ENCODE measurements at regions not wholly inside any gene's neighbourhood (a gene's known extent, or its start where the extent isn't known, plus 50 kb on each side); places are given as distances from the start of the nearest gene placed in this dataset.

DNA sequence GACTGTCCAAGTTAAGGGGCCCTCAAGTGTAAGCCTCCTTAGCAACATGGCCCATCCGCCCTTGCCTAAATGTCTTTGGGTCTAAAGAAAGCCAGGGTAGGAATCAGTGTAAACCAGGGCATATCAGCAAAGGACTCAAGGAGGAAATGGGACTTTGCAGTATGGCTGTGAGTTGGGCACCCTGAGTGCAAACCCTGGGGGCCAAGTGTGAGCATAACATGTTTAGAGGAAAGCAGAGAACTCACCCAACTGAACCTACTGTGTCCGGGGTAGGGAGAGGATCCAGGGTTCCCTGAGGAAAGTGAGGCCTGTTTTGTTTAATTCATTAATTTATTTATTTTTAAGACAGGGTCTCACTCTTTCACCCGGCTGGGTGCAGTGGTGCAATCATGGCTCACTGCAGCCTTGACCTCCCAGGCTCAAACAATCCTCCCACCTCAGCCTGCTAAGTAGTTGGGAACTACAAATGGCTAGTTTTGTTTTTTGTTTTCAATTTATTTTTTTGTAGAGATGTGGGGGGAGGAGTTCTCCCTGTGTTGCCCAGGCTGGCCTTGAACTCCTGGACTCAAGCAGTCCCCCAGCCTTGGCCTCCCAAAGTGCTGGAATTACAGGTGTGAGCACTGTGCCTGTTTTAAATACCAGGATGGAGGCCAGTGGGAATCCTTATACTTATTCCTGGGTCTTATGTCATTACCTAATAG is 51.0 kb upstream of the ACTR3 start:
- no peaks in the 10 kb centered on the region for H3K9me3 ChIP-seq
- no peaks in the 10 kb centered on the region for H3K36me3 ChIP-seq
- ATAC-seq (no peak), DNase-seq (no peak)
- H3K4me1 ChIP-seq: no peaks in the 10 kb centered on the region
- no peak overlapping the region for H3K4me3 ChIP-seq
- no peak overlapping the region for H3K27ac ChIP-seq
- H3K27me3 ChIP-seq (ENCODE audit: low read depth): no peaks in the 10 kb centered on the region
- intact Hi-C loops (cut with DNase I): no loop called here
- TF ChIP-seq, protein P1, sequence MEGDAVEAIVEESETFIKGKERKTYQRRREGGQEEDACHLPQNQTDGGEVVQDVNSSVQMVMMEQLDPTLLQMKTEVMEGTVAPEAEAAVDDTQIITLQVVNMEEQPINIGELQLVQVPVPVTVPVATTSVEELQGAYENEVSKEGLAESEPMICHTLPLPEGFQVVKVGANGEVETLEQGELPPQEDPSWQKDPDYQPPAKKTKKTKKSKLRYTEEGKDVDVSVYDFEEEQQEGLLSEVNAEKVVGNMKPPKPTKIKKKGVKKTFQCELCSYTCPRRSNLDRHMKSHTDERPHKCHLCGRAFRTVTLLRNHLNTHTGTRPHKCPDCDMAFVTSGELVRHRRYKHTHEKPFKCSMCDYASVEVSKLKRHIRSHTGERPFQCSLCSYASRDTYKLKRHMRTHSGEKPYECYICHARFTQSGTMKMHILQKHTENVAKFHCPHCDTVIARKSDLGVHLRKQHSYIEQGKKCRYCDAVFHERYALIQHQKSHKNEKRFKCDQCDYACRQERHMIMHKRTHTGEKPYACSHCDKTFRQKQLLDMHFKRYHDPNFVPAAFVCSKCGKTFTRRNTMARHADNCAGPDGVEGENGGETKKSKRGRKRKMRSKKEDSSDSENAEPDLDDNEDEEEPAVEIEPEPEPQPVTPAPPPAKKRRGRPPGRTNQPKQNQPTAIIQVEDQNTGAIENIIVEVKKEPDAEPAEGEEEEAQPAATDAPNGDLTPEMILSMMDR (IDR thresholded peaks at IDR 0.05): no peak

DNA sequence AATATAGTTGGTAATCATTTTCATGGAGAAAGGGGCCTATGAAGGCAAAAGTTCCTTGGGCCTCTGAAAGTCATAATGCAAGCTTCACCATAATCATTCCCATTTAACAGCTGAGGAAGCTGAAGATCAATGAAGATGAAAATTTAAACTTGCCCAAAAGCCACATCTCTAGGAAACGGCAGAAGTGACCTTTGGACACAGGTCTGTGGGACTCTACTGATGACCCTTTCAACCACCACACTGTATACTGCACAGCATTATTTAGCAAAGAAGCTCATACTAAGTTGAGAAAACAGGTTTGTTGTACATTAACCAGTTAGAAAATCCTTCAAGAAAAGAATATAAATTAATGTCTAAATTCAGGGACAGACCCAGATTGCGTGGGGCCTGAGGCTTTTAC is 51.6 kb upstream of the ACTR3 start:
- ATAC-seq: no peak
- TF ChIP-seq, protein P1 (IDR thresholded peaks at IDR 0.05): no peak
- H3K27ac ChIP-seq: no peak overlapping the region
- no peaks in the 10 kb centered on the region for H3K9me3 ChIP-seq
- H3K36me3 ChIP-seq: no peaks in the 10 kb centered on the region
- H3K27me3 ChIP-seq (ENCODE audit: low read depth): no peaks in the 10 kb centered on the region
- DNase-seq: no peak
- no peak overlapping the region for H3K4me3 ChIP-seq
- intact Hi-C loops (cut with DNase I): no loop called here
- no peaks in the 10 kb centered on the region for H3K4me1 ChIP-seq

DNA sequence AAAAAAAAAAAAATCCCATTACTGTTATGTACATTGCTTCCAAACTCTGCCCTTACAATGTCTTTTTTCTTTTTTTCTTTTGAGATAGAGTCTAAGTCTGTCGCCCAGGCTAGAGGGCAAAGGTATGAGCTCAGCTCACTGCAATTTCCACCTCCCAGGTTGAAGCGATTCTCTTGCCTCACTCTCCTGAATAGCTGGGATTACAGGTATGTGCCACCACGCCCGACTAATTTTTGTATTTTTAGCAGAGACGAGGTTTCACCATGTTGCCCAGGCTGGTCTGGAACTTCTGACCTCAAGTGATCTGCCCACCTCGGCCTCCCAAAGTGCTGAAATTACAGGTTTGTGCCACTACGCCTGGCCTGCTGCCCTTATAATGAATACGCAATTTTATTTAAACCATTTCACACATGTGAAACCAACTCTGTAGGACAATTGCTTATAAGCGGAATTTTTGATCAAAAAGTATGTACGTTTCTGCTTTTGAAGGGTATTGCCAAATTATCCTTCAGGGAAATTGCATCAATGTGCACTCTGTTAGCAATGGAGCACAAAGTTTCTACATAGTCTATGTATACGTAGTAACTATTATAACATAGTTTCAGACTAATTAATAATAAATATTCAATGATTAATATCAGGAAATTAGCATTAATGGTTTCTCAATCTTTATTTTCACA is 55.7 kb upstream of the ACTR3 start:
- ATAC-seq (no peak), DNase-seq (no peak)
- Histone ChIP-seq H3K9me3 (no peaks in the 10 kb centered on the region), H3K4me3 (no peak overlapping the region), H3K27ac (no peak overlapping the region), H3K27me3 (ENCODE audit: low read depth) (no peaks in the 10 kb centered on the region), H3K4me1 (no peaks in the 10 kb centered on the region), H3K36me3 (no peaks in the 10 kb centered on the region)
- TF ChIP-seq, protein P1 (IDR thresholded peaks at IDR 0.05): no peak
- intact Hi-C loops (cut with DNase I): no loop called here

DNA sequence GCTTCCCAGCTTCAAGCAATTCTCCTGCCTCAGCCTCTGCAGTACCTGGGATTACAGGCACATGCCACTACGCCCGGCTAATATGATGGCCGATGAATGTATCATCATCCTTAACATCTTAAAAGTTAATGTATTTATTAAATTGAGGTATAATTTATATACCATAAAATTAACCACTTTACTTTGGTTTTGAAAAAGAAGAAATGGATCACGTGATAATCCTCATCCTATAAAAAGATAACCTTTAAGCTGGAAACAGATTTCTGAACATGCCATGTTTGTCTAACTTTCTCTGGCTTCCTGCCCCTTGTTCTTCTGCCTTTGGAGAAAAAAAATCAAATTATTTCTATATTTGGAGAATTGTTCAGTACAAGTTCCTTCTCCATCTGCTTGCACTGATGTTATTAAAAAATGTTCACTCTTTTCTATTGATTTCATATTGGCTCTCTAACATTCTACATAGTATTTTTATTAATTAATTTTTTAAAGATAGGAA is 57.0 kb upstream of the ACTR3 start:
- TF ChIP-seq, protein P1 (IDR thresholded peaks at IDR 0.05): no peak
- Histone ChIP-seq H3K27me3 (ENCODE audit: low read depth) (no peaks in the 10 kb centered on the region), H3K9me3 (no peaks in the 10 kb centered on the region), H3K27ac (no peak overlapping the region), H3K36me3 (no peaks in the 10 kb centered on the region), H3K4me1 (no peaks in the 10 kb centered on the region), H3K4me3 (no peak overlapping the region)
- ATAC-seq (no peak), DNase-seq (no peak)
- intact Hi-C loops (cut with DNase I): no loop called here

DNA sequence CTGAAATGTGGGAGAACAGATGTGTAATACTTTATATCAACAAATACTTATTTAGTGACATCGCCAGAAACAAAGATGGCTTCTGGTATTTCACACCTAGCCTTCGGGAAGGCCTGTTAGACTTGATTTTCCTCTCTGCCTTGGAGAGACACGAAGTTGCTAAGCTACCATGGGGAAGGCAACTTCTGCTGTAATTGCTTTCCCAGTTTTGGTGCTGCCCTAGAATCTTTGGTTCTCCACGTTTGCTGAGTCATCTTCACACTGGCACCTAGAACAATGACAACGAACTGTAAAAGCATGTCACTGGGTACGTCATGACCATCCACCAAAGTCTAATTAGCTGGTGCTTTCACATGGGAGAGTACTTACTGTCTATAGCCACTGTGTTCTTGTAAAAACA is 58.7 kb upstream of the ACTR3 start:
- H3K4me1 ChIP-seq: no peaks in the 10 kb centered on the region
- TF ChIP-seq, protein P1 (IDR thresholded peaks at IDR 0.05): no peak
- no peaks in the 10 kb centered on the region for H3K36me3 ChIP-seq
- ATAC-seq (no peak), DNase-seq (no peak)
- H3K4me3 ChIP-seq: no peak overlapping the region
- no peak overlapping the region for H3K27ac ChIP-seq
- no peaks in the 10 kb centered on the region for H3K27me3 ChIP-seq (ENCODE audit: low read depth)
- H3K9me3 ChIP-seq: no peaks in the 10 kb centered on the region
- intact Hi-C loops (cut with DNase I): no loop called here

Data from lower lobe of right lung (tissue), 2 donors.